GM21737 (cell line): ENCODE measurements at regions not wholly inside any gene's neighbourhood (a gene's known extent, or its start where the extent isn't known, plus 50 kb on each side); places are given as distances from the start of the nearest gene placed in this dataset.
"Not testable (repeated sequence)": the region's sequence is repeated elsewhere in the genome, so short reads cannot be mapped to it uniquely, and the experiment has no call there.

Experiments used
- ATAC-seq: cut with Tn5 transposase; IDR thresholded peaks from one replicate; pipeline ENCODE4 v1.9.1; 2021; ENCODE audit warnings: mild to moderate bottlenecking, moderate library complexity; ENCODE audit not compliant: unreplicated experiment

GRCh38 chr3:15903164-15903563 lies 105.4 kb upstream of the ANKRD28 start:
- ATAC-seq = no peak

GRCh38 chr3:15903759-15904720 lies 106.3 kb upstream of the ANKRD28 start:
- ATAC-seq = no peak

- ATAC-seq = no peak
These were observed 107.3 kb upstream of the ANKRD28 start for GRCh38 chr3:15905041-15905440.

GRCh38 chr3:15907403-15907802 lies 109.6 kb upstream of the ANKRD28 start:
- ATAC-seq = not testable (repeated sequence)

- no peak for ATAC-seq
These were observed 121.2 kb upstream of the ANKRD28 start for GRCh38 chr3:15918988-15919387.

GRCh38 chr3:15919971-15920370 lies 122.2 kb upstream of the ANKRD28 start:
- no peak for ATAC-seq

GRCh38 chr3:15923640-15924405 lies 126.0 kb upstream of the ANKRD28 start:
- no peak for ATAC-seq

- no peak for ATAC-seq
These were observed 127.1 kb upstream of the ANKRD28 start for GRCh38 chr3:15924914-15925313.

- ATAC-seq = no peak
These were observed 129.1 kb upstream of the ANKRD28 start for GRCh38 chr3:15926871-15927270.

- no peak for ATAC-seq
These were observed 130.2 kb upstream of the ANKRD28 start for GRCh38 chr3:15927969-15928368.

GRCh38 chr3:15929944-15930571 lies 132.3 kb upstream of the ANKRD28 start:
- ATAC-seq = no peak

GRCh38 chr3:15932348-15933300 lies 134.8 kb upstream of the ANKRD28 start:
- ATAC-seq = no peak

- ATAC-seq = no peak
These were observed 135.8 kb upstream of the ANKRD28 start for GRCh38 chr3:15933439-15934139.

GRCh38 chr3:15934389-15935195 lies 136.8 kb upstream of the ANKRD28 start:
- no peak for ATAC-seq

GRCh38 chr3:15936312-15936711 lies 138.5 kb upstream of the ANKRD28 start:
- ATAC-seq = no peak

GRCh38 chr3:15940641-15941040 lies 142.9 kb upstream of the ANKRD28 start:
- no peak for ATAC-seq

- not testable (repeated sequence) for ATAC-seq
These were observed 143.7 kb upstream of the ANKRD28 start for GRCh38 chr3:15941457-15941856.

- ATAC-seq = no peak
These were observed 144.2 kb upstream of the ANKRD28 start for GRCh38 chr3:15941958-15942357.

GRCh38 chr3:15942462-15942861 lies 144.7 kb upstream of the ANKRD28 start:
- ATAC-seq = no peak
